HCT116 (cell line): ENCODE measurements at regions not wholly inside any gene's neighbourhood (a gene's known extent, or its start where the extent isn't known, plus 50 kb on each side); places are given as distances from the start of the nearest gene placed in this dataset.

Experiments used
- ATAC-seq: fragments of 200-7000 bp; cut with Tn5 transposase; 2 replicates; pipeline ENCODE4 v1.9.1; 2020; ENCODE audit warnings: mild to moderate bottlenecking, moderate library complexity
- BruUV-seq: library from RNA; stranded (reverse); fragments of 400-500 nt; replicated peaks from 2 replicates; lab custom pipeline; 2021; lab: Mats Ljungman, UMichigan
- CTCF ChIA-PET: fragments of 300-600 bp; sonication (Branson Sonifier 250); formaldehyde crosslinking; loops from one replicate; lab custom pipeline; 2021; ENCODE audit warnings: antibody characterized with exemption; lab: Charles Lee
- POLR2A ChIA-PET: fragments of 300-600, 350-600 bp; sonication (Branson Sonifier 250); formaldehyde crosslinking; loops from one replicate; lab custom pipeline; 2021; ENCODE audit warnings: antibody characterized with exemption; lab: Charles Lee
- RAD21 ChIA-PET, 2 experiments: fragments of 300-600 bp; sonication (Branson Sonifier 250); formaldehyde crosslinking; loops; one replicate each; lab custom pipeline; 2023; ENCODE audit warnings: low total read pairs in 2 of 2; ENCODE audit not compliant: uncharacterized antibody in 2 of 2, unreplicated experiment in 2 of 2, low non-redundant PET in 1 of 2; lab: Charles Lee
- DNase-seq: peaks from one replicate; pipeline ENCODE4 v3.0.0-alpha.2; 2010; ENCODE audit warnings: low read depth, low spot score
- H2AFZ ChIP-seq: fragments of 200-600 bp; shearing (Covaris generic), sonication (generic); 2 replicates; pipeline ENCODE4 v1.6.1; 2017; ENCODE audit warnings: low read depth, mixed run types, mixed read lengths, antibody characterized with exemption, low read length; ENCODE audit not compliant: poor library complexity, severe bottlenecking
- H3K27ac ChIP-seq: 2 replicates; pipeline ENCODE4 v1.5.1; 2012; ENCODE audit warnings: low read depth, low read length
- H3K27me3 ChIP-seq: fragments of 200-600 bp; sonication (generic); 2 replicates; pipeline ENCODE4 v1.6.1; 2016; ENCODE audit warnings: mixed run types, low read length, mixed read lengths; ENCODE audit not compliant: insufficient read depth
- H3K36me3 ChIP-seq, 2 experiments: fragments of 200-500 bp in 1 of 2; fragments of 200-600 bp in 1 of 2; sonication (Bioruptor generic) in 1 of 2; sonication (generic) in 1 of 2; 2 replicates each; pipeline versions ENCODE4 v1.5.1 to v1.6.1; 2014 to 2016; ENCODE audit warnings: low read length in 2 of 2, inconsistent platforms in 1 of 2, mixed read lengths in 1 of 2, mixed run types in 1 of 2; ENCODE audit not compliant: insufficient read depth in 2 of 2, control insufficient read depth in 1 of 2
- H3K4me1 ChIP-seq, 2 experiments: fragments of 200-600 bp in 1 of 2; sonication (generic) in 1 of 2; 2 replicates each; pipeline versions ENCODE4 v1.5.1 to v1.6.1; 2012 to 2017; ENCODE audit warnings: low read length in 2 of 2, inconsistent platforms in 1 of 2, mild to moderate bottlenecking in 1 of 2, mixed read lengths in 1 of 2, mixed run types in 1 of 2, moderate library complexity in 1 of 2; ENCODE audit not compliant: insufficient read depth in 2 of 2, control insufficient read depth in 1 of 2
- H3K4me2 ChIP-seq: fragments of 200-600 bp; sonication (generic); 2 replicates; pipeline ENCODE4 v1.6.1; 2017; ENCODE audit warnings: mixed run types, low read length, mixed read lengths
- H3K4me3 ChIP-seq, 2 experiments: fragments of 200-600 bp in 1 of 2; sonication (generic) in 1 of 2; replicated peaks in 1 of 2; 2 replicates each; pipeline ENCODE4 v1.5.1; 2011 to 2016; ENCODE audit warnings: low read length in 2 of 2, control low read depth in 1 of 2, low read depth in 1 of 2, mild to moderate bottlenecking in 1 of 2, mixed read lengths in 1 of 2, mixed run types in 1 of 2
- H3K79me2 ChIP-seq: fragments of 200-600 bp; sonication (generic); 2 replicates; pipeline ENCODE4 v1.6.1; 2017; ENCODE audit warnings: mild to moderate bottlenecking, mixed run types, low read length, moderate library complexity, mixed read lengths; ENCODE audit not compliant: insufficient read depth
- H3K9ac ChIP-seq: fragments of 200-600 bp; sonication (generic); 2 replicates; pipeline ENCODE4 v1.6.1; 2016; ENCODE audit warnings: low read length, mixed read lengths
- H3K9me2 ChIP-seq: fragments of 200-600 bp; sonication (generic), shearing (Covaris generic); 2 replicates; pipeline ENCODE4 v1.6.1; 2017; ENCODE audit warnings: mixed run types, mild to moderate bottlenecking, moderate library complexity; ENCODE audit not compliant: insufficient read depth
- H3K9me3 ChIP-seq, 2 experiments: fragments of 200-500 bp in 1 of 2; fragments of 200-600 bp in 1 of 2; sonication (Bioruptor generic) in 1 of 2; sonication (generic) in 1 of 2; 2 replicates each; pipeline ENCODE4 v1.6.1; 2014 to 2017; ENCODE audit warnings: low read length in 2 of 2, mixed read lengths in 2 of 2, inconsistent platforms in 1 of 2, low read depth in 1 of 2, mild to moderate bottlenecking in 1 of 2, mixed run types in 1 of 2, moderate library complexity in 1 of 2; ENCODE audit not compliant: control insufficient read depth in 1 of 2, insufficient read depth in 1 of 2
- H4K20me1 ChIP-seq: fragments of 200-600 bp; sonication (generic), shearing (Covaris generic); 2 replicates; pipeline ENCODE4 v1.6.1; 2017; ENCODE audit warnings: mixed run types, mild to moderate bottlenecking, moderate library complexity; ENCODE audit not compliant: insufficient read depth
- CBX3 ChIP-seq: IDR thresholded peaks from 2 replicates; pipeline ENCODE4 v1.6.1; 2012; ENCODE audit warnings: low read depth
- CTCF ChIP-seq, 3 experiments: fragments of 200-600 bp in 1 of 3; sonication (generic) in 1 of 3; IDR thresholded peaks in 2 of 3; conservative IDR thresholded peaks in 1 of 3; 2 replicates each; pipeline ENCODE4 v1.5.1; 2012 to 2017; ENCODE audit warnings: low read depth in 2 of 3, low read length in 2 of 3, antibody characterized with exemption in 1 of 3, borderline replicate concordance in 1 of 3, control low read depth in 1 of 3, mild to moderate bottlenecking in 1 of 3, mixed read lengths in 1 of 3, mixed run types in 1 of 3, moderate library complexity in 1 of 3; ENCODE audit not compliant: insufficient read depth in 1 of 3
- ELF1 ChIP-seq: IDR thresholded peaks from 2 replicates; pipeline ENCODE4 v1.6.1; 2012; ENCODE audit warnings: low read depth, borderline replicate concordance
- EZH2 ChIP-seq: fragments of 200-600 bp; sonication (generic); IDR thresholded peaks from 2 replicates; pipeline ENCODE4 v1.6.1; 2017; ENCODE audit warnings: antibody characterized with exemption, mixed run types
- EZH2phosphoT487 ChIP-seq: fragments of 200-600 bp; IDR thresholded peaks from 2 replicates; pipeline ENCODE4 v1.6.1; 2018; ENCODE audit warnings: antibody characterized with exemption, borderline replicate concordance
- MAX ChIP-seq: IDR thresholded peaks from 2 replicates; pipeline ENCODE4 v1.6.1; 2012
- POLR2AphosphoS5 ChIP-seq: IDR thresholded peaks from 2 replicates; pipeline ENCODE4 v1.6.1; 2011; ENCODE audit warnings: mild to moderate bottlenecking, low read depth, low read length, moderate library complexity
- REST ChIP-seq: IDR thresholded peaks from 2 replicates; pipeline ENCODE4 v1.6.1; 2012; ENCODE audit warnings: low read depth
- SRF ChIP-seq: IDR thresholded peaks from 2 replicates; pipeline ENCODE4 v1.6.1; 2012; ENCODE audit warnings: low read depth
- ZBTB33 ChIP-seq: IDR thresholded peaks from 2 replicates; pipeline ENCODE4 v1.6.1; 2011; ENCODE audit warnings: mild to moderate bottlenecking, low read length, moderate library complexity; ENCODE audit not compliant: insufficient replicate concordance; ENCODE audit errors: extremely low read depth
- ZFX ChIP-seq: fragments of 450-650 bp; IDR thresholded peaks from 2 replicates; pipeline ENCODE4 v1.6.1; 2017
- intact Hi-C: fragments of 100-400 bp; cut with micrococcal nuclease; formaldehyde crosslinking; loops from 2 replicates; pipeline ENCODE4 v1.10.0; 2022

GRCh38 chr2:78564666-78565065, 460.8 kb upstream of the REG3G start:
- no peak for ATAC-seq
- H2AFZ ChIP-seq = no peak overlapping the region
- POLR2A ChIA-PET = no interaction called here

GRCh38 chr2:78568782-78569373, 456.6 kb upstream of the REG3G start:
- no peak for ATAC-seq
- DNase-seq = no peak
- ChIA-PET POLR2A (no interaction called here), CTCF (no interaction called here), RAD21 (no interaction called here)
- Histone ChIP-seq H3K4me1 (no peaks in the 10 kb centered on the region), H3K9ac (no peak overlapping the region), H3K9me3 (peaks cover 10 to 16% of the 10 kb centered on the region in 2 experiments; a peak in 2 of 4 replicates), H3K27ac (no peak overlapping the region), H3K9me2 (no peaks in the 10 kb centered on the region), H3K27me3 (no peaks in the 10 kb centered on the region), H2AFZ (no peak overlapping the region), H3K79me2 (no peaks in the 10 kb centered on the region), H3K4me2 (no peak overlapping the region), H4K20me1 (no peaks in the 10 kb centered on the region), H3K4me3 (no peak overlapping the region), H3K36me3 (no peaks in the 10 kb centered on the region)
- BruUV-seq = no TSS peak
- intact Hi-C loops = no loop called here
- no peak for TF ChIP-seq ELF1
- TF ChIP-seq REST = no peak
- no peak for TF ChIP-seq ZFX
- TF ChIP-seq ZBTB33 = no peak
- no peak for TF ChIP-seq CTCF (IDR thresholded peaks at IDR 0.05 in 2 of 3, conservative IDR thresholded peaks at IDR 0.05 in 1 of 3; ENCODE audit: borderline replicate concordance in 1 of 3, insufficient read depth in 1 of 3, low read depth in 2 of 3, low read length in 2 of 3)
- no peak for TF ChIP-seq POLR2AphosphoS5
- TF ChIP-seq EZH2phosphoT487 = no peak
- no peak for TF ChIP-seq CBX3

More at GRCh38 chr2:78564666-78565065, 460.8 kb upstream of the REG3G start:
- Histone ChIP-seq H3K4me2 (no peak overlapping the region), H3K9me2 (no peaks in the 10 kb centered on the region), H3K9me3 (peaks cover 8 to 12% of the 10 kb centered on the region in 2 experiments; a peak in 2 of 4 replicates), H3K79me2 (no peaks in the 10 kb centered on the region), H3K36me3 (no peaks in the 10 kb centered on the region), H3K4me1 (no peaks in the 10 kb centered on the region), H3K27me3 (no peaks in the 10 kb centered on the region), H3K4me3 (no peak overlapping the region), H3K9ac (no peak overlapping the region), H4K20me1 (no peaks in the 10 kb centered on the region)
- ChIA-PET CTCF (no interaction called here), RAD21 (no interaction called here)
- intact Hi-C loops = no loop called here
- BruUV-seq = no TSS peak
- no peak for DNase-seq
- no peak for TF ChIP-seq SRF
- TF ChIP-seq EZH2 = no peak
- TF ChIP-seq MAX = no peak
- no peak for TF ChIP-seq EZH2phosphoT487
- TF ChIP-seq, all 23 proteins: peak for 0
- H3K27ac ChIP-seq = no peak overlapping the region
